Activated naive CD4-positive, alpha-beta T cell treated with anti-CD3 and anti-CD28 coated beads for 36 hours (primary cell): ENCODE measurements at regions not wholly inside any gene's neighbourhood (a gene's known extent, or its start where the extent isn't known, plus 50 kb on each side); places are given as distances from the start of the nearest gene placed in this dataset.

Experiments used
- CTCF ChIA-PET: fragments of 350-600 bp; sonication (Branson Sonifier 250); formaldehyde crosslinking; loops from one replicate; lab custom pipeline; 2021; ENCODE audit warnings: antibody characterized with exemption; lab: Charles Lee
- DNase-seq: peaks from one replicate; pipeline ENCODE4 v3.0.0-alpha.2; 2020
- H3K27ac Mint-ChIP-seq: one replicate; pipeline ENCODE4 v1.8.0; 2021; ENCODE audit warnings: mild to moderate bottlenecking, mixed read lengths
- H3K27me3 Mint-ChIP-seq: one replicate; pipeline ENCODE4 v1.8.0; 2021; ENCODE audit warnings: low read depth, mixed read lengths
- H3K36me3 Mint-ChIP-seq: one replicate; pipeline ENCODE4 v1.8.0; 2021; ENCODE audit warnings: low read depth, mixed read lengths
- H3K4me1 Mint-ChIP-seq: one replicate; pipeline ENCODE4 v1.8.0; 2021; ENCODE audit warnings: low read depth, mixed read lengths
- H3K4me3 Mint-ChIP-seq: one replicate; pipeline ENCODE4 v1.8.0; 2021; ENCODE audit warnings: mild to moderate bottlenecking, moderate library complexity, mixed read lengths
- H3K9me3 Mint-ChIP-seq: one replicate; pipeline ENCODE4 v1.8.0; 2021; ENCODE audit warnings: mixed read lengths
- intact Hi-C: fragments of 100-400 bp; cut with micrococcal nuclease; formaldehyde crosslinking; loops from one replicate; pipeline ENCODE4 v1.15.1; 2023

- Mint-ChIP-seq H3K27me3 (no peaks in the 10 kb centered on the region), H3K4me1 (no peaks in the 10 kb centered on the region), H3K36me3 (no peaks in the 10 kb centered on the region), H3K9me3 (no peaks in the 10 kb centered on the region), H3K4me3 (no peak overlapping the region), H3K27ac (no peak overlapping the region)
- intact Hi-C loops = no loop called here
- DNase-seq = no peak
- CTCF ChIA-PET = interaction anchor here (0.6 kb wide), 2 partner anchors 273 to 349 kb away, joined by 3 read pairs; no protein-coding TSS in a partner anchor
Measured at GRCh38 chr7:17660116-17660515, 280.2 kb downstream of the SNX13 start.

- H3K27ac Mint-ChIP-seq = no peak overlapping the region
- H3K27me3 Mint-ChIP-seq = no peaks in the 10 kb centered on the region
- no peaks in the 10 kb centered on the region for H3K4me1 Mint-ChIP-seq
- CTCF ChIA-PET = interaction anchor here (0.5 to 0.6 kb wide), 2 partner anchors 128 to 740 kb away, joined by 3 read pairs; no protein-coding TSS in a partner anchor
- DNase-seq = no peak
- H3K36me3 Mint-ChIP-seq = no peaks in the 10 kb centered on the region
- H3K4me3 Mint-ChIP-seq = no peak overlapping the region
- no peaks in the 10 kb centered on the region for H3K9me3 Mint-ChIP-seq
- intact Hi-C loops = no loop called here
Measured at GRCh38 chr7:17661982-17662585, 278.2 kb downstream of the SNX13 start.

- no peak overlapping the region for H3K27ac Mint-ChIP-seq
- H3K36me3 Mint-ChIP-seq = no peaks in the 10 kb centered on the region
- CTCF ChIA-PET = interaction anchor here (0.8 kb wide), 1 partner anchor 16 kb away, joined by 3 read pairs; no protein-coding TSS in a partner anchor
- H3K9me3 Mint-ChIP-seq = no peaks in the 10 kb centered on the region
- no peak overlapping the region for H3K4me3 Mint-ChIP-seq
- intact Hi-C loops = no loop called here
- H3K4me1 Mint-ChIP-seq = no peaks in the 10 kb centered on the region
- H3K27me3 Mint-ChIP-seq = no peaks in the 10 kb centered on the region
- no peak for DNase-seq
Measured at GRCh38 chr7:17663061-17663675, 277.1 kb downstream of the SNX13 start.

GRCh38 chr7:17665029-17665428 is 275.3 kb downstream of the SNX13 start:
- CTCF ChIA-PET = no interaction called here
- H3K9me3 Mint-ChIP-seq = no peaks in the 10 kb centered on the region
- no peak for DNase-seq
- peaks cover 5% of the 10 kb centered on the region for H3K27me3 Mint-ChIP-seq
- H3K4me1 Mint-ChIP-seq = no peaks in the 10 kb centered on the region
- H3K36me3 Mint-ChIP-seq = no peaks in the 10 kb centered on the region
- intact Hi-C loops = no loop called here
- H3K27ac Mint-ChIP-seq = no peak overlapping the region
- H3K4me3 Mint-ChIP-seq = no peak overlapping the region

GRCh38 chr7:17668122-17668521 is 272.2 kb downstream of the SNX13 start:
- CTCF ChIA-PET = interaction anchor here (5.0 kb wide), 1 partner anchor 15 kb away, joined by 19 read pairs; no protein-coding TSS in a partner anchor
- intact Hi-C loops = no loop called here
- Mint-ChIP-seq H3K36me3 (no peaks in the 10 kb centered on the region), H3K4me3 (no peak overlapping the region), H3K27me3 (peaks cover 5% of the 10 kb centered on the region), H3K9me3 (no peaks in the 10 kb centered on the region), H3K27ac (no peak overlapping the region), H3K4me1 (no peaks in the 10 kb centered on the region)
- DNase-seq = no peak

- CTCF ChIA-PET = interaction anchor here (5.0 kb wide), 1 partner anchor 14 kb away, joined by 19 read pairs; no protein-coding TSS in a partner anchor
- H3K27me3 Mint-ChIP-seq = peaks cover 5% of the 10 kb centered on the region
Measured at GRCh38 chr7:17669204-17669603, 271.1 kb downstream of the SNX13 start.

GRCh38 chr7:17671956-17672355 is 268.3 kb downstream of the SNX13 start:
- H3K9me3 Mint-ChIP-seq = no peaks in the 10 kb centered on the region
- H3K27me3 Mint-ChIP-seq = peaks cover 5% of the 10 kb centered on the region
- CTCF ChIA-PET = interaction anchor here (1.2 to 5.0 kb wide), 2 partner anchors 11 to 31 kb away, joined by 4 to 19 read pairs; no protein-coding TSS in a partner anchor
- DNase-seq = no peak
- H3K4me3 Mint-ChIP-seq = no peak overlapping the region
- no peaks in the 10 kb centered on the region for H3K4me1 Mint-ChIP-seq
- H3K27ac Mint-ChIP-seq = no peak overlapping the region
- no peaks in the 10 kb centered on the region for H3K36me3 Mint-ChIP-seq
- intact Hi-C loops = no loop called here

More at GRCh38 chr7:17669204-17669603, 271.1 kb downstream of the SNX13 start:
- Mint-ChIP-seq H3K27ac (no peak overlapping the region), H3K9me3 (no peaks in the 10 kb centered on the region), H3K4me1 (no peaks in the 10 kb centered on the region), H3K4me3 (no peak overlapping the region), H3K36me3 (no peaks in the 10 kb centered on the region)
- no peak for DNase-seq
- intact Hi-C loops = no loop called here

- no peaks in the 10 kb centered on the region for H3K36me3 Mint-ChIP-seq
- intact Hi-C loops = no loop called here
- H3K27me3 Mint-ChIP-seq = peaks cover 5% of the 10 kb centered on the region
- DNase-seq = no peak
- H3K4me3 Mint-ChIP-seq = no peak overlapping the region
- no peak overlapping the region for H3K27ac Mint-ChIP-seq
- CTCF ChIA-PET = interaction anchor here (0.6 to 5.0 kb wide), 3 partner anchors 10 to 690 kb away, joined by 3 to 19 read pairs (median 4); no protein-coding TSS in a partner anchor
- H3K4me1 Mint-ChIP-seq = no peaks in the 10 kb centered on the region
- H3K9me3 Mint-ChIP-seq = no peaks in the 10 kb centered on the region
Measured at GRCh38 chr7:17672783-17673182, 267.5 kb downstream of the SNX13 start.

GRCh38 chr7:17674166-17674942 is 265.9 kb downstream of the SNX13 start:
- Mint-ChIP-seq H3K9me3 (no peaks in the 10 kb centered on the region), H3K4me1 (no peaks in the 10 kb centered on the region), H3K27me3 (no peaks in the 10 kb centered on the region), H3K4me3 (no peak overlapping the region), H3K27ac (no peak overlapping the region), H3K36me3 (no peaks in the 10 kb centered on the region)
- CTCF ChIA-PET = no interaction called here
- intact Hi-C loops = no loop called here
- DNase-seq = no peak

GRCh38 chr7:17674943-17675608 is 265.2 kb downstream of the SNX13 start:
- DNase-seq = no peak
- Mint-ChIP-seq H3K27me3 (no peaks in the 10 kb centered on the region), H3K9me3 (no peaks in the 10 kb centered on the region), H3K27ac (no peak overlapping the region), H3K36me3 (no peaks in the 10 kb centered on the region), H3K4me3 (no peak overlapping the region), H3K4me1 (no peaks in the 10 kb centered on the region)
- intact Hi-C loops = no loop called here
- CTCF ChIA-PET = no interaction called here

GRCh38 chr7:17677408-17677807 is 262.9 kb downstream of the SNX13 start:
- no peaks in the 10 kb centered on the region for H3K9me3 Mint-ChIP-seq
- no peaks in the 10 kb centered on the region for H3K36me3 Mint-ChIP-seq
- no peaks in the 10 kb centered on the region for H3K27me3 Mint-ChIP-seq
- H3K4me3 Mint-ChIP-seq = no peak overlapping the region
- no peaks in the 10 kb centered on the region for H3K4me1 Mint-ChIP-seq
- no peak for DNase-seq
- H3K27ac Mint-ChIP-seq = no peak overlapping the region
- CTCF ChIA-PET = no interaction called here
- intact Hi-C loops = no loop called here

- Mint-ChIP-seq H3K4me1 (no peaks in the 10 kb centered on the region), H3K27me3 (no peaks in the 10 kb centered on the region)
- CTCF ChIA-PET = interaction anchor here (0.6 to 0.7 kb wide), 2 partner anchors 1058 to 1942 kb away, joined by 4 read pairs; no protein-coding TSS in a partner anchor
Measured at GRCh38 chr7:17678896-17679295, 261.4 kb downstream of the SNX13 start.

More at GRCh38 chr7:17678896-17679295, 261.4 kb downstream of the SNX13 start:
- Mint-ChIP-seq H3K4me3 (no peak overlapping the region), H3K27ac (no peak overlapping the region), H3K36me3 (no peaks in the 10 kb centered on the region), H3K9me3 (no peaks in the 10 kb centered on the region)
- no peak for DNase-seq
- intact Hi-C loops = no loop called here
